Stimulated activated CD4-positive, alpha-beta T cell treated with anti-CD3 and anti-CD28 coated beads, TNF-alpha, amount 100 ng/mL, for 48 hours (primary cell): ENCODE measurements at regions not wholly inside any gene's neighbourhood (a gene's known extent, or its start where the extent isn't known, plus 50 kb on each side); places are given as distances from the start of the nearest gene placed in this dataset.
"Not testable (repeated sequence)": the region's sequence is repeated elsewhere in the genome, so short reads cannot be mapped to it uniquely, and the experiment has no call there.

Experiments
- DNase-seq, 3 donors: peaks; one replicate each; pipeline ENCODE4 v3.0.0-alpha.2; 2020; ENCODE audit warnings: low read depth in 3 of 3

- DNase-seq, result no peak
These were observed 1695.1 kb upstream of the CDH6 start for GRCh38 chr5:29498412-29498811.

- no peak for DNase-seq
These were observed 1708.2 kb upstream of the CDH6 start for GRCh38 chr5:29485333-29485732.

DNA sequence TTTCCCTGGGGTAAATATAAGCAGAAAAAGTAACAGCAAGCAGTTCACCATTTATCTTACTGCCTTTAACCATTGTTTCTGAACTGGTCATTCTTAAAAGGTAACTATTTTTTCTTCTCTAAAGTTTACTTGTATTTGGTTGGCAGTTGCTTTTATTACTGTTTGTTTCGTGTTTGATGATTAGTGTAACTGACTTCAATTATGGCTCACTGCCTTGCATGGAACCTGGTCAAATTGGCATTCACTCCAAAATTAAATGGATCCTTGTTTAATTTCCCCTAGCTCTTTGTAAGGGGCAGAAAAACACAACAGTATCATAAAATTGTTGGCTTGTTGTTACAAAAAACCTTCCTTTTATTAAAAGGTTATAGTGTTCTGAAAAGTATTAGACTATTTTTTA lies 1723.9 kb upstream of the CDH6 start:
- no peak for DNase-seq

DNA sequence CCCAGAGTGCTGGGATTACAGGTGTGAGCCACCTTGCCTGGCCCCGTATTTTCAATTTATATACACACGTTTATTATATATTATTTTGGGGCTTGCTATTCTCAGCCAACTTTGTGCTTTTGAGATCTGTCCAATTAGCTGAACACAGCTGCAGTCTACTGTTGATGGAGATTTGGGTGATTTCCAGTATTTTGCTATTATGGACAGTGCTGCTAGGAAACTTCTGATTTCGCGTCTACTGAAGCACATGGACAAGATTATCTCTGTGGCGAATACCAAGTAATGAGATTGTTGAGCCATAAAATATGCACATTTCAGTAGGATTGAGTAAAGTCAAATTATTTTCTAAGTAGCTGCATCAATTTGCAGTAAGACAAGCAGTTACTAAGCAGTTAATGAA lies 1731.2 kb upstream of the CDH6 start:
- DNase-seq, result no peak

GRCh38 chr5:29460971-29461559 lies 1732.4 kb upstream of the CDH6 start:
- DNase-seq, result no peak

GRCh38 chr5:29451004-29451403 lies 1742.5 kb upstream of the CDH6 start:
- not testable (repeated sequence) for DNase-seq

DNA sequence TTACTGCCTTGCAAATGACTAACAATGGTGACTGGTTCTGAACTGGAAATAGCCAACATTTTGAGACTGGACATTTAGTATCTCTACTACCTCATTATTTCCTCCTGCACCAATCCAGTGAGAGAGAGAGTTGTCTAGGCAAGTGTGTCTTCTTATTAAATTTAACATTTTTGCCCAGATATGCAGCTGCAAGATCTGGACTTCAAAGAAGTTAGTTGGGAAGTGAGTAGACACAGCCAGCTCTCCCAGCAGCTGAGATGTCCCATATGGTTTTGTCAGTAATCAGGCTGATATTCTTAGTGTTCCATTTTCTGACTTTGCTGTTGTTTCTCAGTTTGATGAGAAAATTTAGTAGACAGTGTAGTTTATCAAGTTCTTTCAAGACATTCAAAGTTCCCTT lies 1778.8 kb upstream of the CDH6 start:
- DNase-seq, result no peak

- no peak for DNase-seq
These were observed 1780.5 kb upstream of the CDH6 start for GRCh38 chr5:29412979-29413378.

GRCh38 chr5:29402270-29402669 lies 1791.2 kb upstream of the CDH6 start:
- no peak for DNase-seq

DNA sequence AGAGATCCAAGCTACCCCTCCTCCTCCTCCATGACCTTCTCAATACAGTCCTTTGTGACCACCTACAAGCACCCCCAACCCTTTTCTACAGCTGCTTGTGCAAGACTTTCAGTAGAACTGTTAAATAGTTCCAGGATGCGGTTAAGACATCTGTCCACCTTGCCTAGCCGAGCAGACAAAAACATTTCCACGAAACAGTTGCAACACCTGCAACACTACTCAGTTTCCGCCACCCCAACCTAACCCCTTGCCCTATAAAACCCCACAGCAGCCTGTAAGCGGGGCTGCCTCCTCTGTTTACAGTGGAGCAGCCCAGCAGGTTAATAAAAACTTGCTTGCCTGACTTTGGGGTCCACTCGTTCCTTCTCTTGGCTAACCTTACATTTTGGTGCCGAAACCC lies 1803.5 kb upstream of the CDH6 start:
- DNase-seq, result no peak

- DNase-seq, result no peak
These were observed 1806.1 kb upstream of the CDH6 start for GRCh38 chr5:29387384-29387783.

DNA sequence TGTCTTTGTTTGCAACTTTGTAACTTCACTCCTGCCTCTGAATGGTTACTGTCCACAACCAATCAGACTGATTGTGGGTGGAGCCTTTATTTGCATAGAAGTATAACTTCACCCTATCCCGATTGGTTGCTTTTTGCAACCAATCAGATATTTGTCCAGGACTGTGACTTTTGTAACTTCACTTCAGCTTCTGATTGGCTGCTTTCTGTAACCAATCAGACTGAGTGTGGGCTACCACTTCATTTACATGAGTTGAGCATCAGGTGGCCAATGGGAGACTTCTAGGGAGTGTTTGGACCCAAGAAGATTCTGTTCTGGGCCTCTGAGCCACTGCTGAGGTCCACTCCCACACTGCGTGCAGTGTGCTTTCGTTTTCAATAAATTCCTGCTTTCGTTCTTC lies 1810.7 kb upstream of the CDH6 start:
- DNase-seq, result no peak

DNA sequence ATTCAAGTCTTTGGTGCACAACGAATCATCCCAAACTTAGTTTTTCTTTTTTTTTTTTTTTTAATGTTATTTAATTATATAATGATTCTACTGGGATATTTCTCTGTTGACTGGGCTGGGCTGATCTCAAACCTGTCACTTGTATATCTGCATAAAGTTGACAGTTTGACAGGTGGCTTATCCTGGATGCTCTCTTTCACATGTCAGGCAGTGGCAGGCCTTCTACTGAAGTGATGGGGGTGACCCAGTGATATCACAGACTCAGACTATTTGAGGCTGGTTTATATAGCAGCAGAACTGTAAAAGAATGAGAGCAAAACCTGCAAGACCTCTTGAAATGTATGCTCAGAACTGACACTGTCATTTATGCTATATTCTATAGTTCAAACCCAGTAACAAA lies 1813.5 kb upstream of the CDH6 start:
- no peak for DNase-seq

- no peak for DNase-seq
These were observed 1813.9 kb upstream of the CDH6 start for GRCh38 chr5:29379619-29380018.

DNA sequence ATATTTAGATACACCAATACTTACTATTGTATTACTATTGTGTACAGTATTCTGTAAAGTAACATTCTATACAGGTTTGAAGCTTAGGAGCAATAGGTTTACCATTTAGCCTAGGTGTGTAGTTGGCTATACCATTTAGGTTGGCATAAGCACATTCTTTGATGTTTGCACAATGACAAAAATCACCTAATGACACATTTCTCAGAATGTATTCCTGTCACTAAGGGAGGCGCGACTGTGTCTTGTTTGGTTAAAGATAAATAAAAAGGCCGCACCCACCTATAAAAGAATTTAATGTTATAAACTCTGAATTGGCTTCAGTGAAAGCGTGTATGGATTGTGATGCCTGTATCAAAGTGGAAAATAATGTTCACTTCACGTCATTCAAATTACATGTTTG lies 1815.4 kb upstream of the CDH6 start:
- no peak for DNase-seq

DNA sequence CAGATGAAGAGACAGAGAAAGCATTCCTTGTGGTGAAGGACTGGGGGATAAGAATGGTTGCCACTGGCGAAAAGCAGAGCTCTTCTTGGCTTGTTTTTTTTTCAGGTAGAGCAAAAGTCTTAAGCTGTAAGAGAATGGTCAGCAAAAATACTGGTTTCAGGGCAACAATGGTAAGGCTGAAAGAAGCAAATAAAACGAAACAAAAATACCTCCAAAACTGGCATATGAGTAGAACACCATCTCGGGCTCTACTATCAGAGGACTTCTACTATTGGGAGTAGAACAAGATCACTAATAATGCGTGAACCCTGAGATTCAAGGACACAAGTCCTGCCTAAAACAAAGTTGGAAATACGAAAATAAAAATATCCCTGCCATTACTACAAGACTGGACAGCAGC lies 1823.2 kb upstream of the CDH6 start:
- no peak for DNase-seq

GRCh38 chr5:29367176-29367833 lies 1826.2 kb upstream of the CDH6 start:
- DNase-seq, result no peak

- DNase-seq, result no peak
These were observed 1842.3 kb upstream of the CDH6 start for GRCh38 chr5:29351170-29351569.

GRCh38 chr5:29337030-29337429 lies 1856.5 kb upstream of the CDH6 start:
- DNase-seq, result no peak

DNA sequence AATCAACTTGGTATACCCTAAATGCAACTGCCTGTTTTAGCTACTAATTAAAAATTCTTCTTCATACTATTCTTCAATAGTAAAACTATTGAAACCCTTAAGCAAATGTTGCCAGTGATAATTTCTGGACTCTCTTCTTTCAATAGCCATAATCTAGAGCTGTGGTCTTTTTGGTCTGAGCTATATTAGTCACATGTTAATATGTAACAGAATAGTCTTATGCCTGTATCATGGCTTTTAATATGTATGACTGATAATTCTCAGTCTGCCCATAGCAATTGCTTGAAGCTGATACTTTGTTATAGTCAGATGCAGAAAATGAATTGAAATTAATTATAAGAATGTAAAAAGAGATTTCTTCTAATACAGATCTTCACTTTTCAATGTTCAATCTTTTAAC lies 1871.9 kb upstream of the CDH6 start:
- no peak for DNase-seq

DNA sequence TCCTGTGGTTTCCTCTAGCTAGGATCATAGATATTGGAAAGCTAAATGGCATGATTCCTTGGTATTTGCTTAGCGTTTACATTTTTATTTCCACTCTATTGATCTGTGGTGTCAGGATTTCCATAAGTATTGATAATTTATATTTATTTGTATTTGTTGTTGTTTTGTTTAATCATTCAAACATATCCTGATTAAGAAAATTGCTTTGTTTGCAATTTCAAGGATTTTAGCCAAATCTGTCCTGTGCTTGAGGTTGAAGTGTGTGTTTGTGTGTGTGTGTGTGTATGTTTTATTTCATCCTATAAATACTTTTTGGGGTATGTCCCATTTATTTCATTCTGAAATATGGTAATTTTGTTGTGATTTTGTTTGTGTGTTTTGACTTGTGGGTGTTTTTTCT lies 1884.1 kb upstream of the CDH6 start:
- no peak for DNase-seq

DNA sequence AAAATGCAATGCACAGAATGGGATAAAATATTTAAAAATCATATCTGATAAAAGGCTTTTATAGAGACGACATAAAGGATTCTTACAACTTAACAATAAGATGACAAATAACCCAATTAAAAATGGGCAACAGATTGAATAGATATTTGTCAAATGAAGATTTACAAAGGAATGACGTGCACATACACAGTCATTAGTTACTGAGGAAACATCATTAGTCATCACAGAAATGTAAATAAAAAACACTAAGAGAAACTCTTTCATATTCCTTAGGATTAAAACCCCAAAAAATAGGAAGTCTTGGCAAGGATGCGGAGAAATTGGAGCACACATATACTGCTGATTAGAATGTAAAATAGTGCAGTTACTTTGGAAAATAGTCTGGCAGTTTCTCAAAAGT lies 1886.0 kb upstream of the CDH6 start:
- DNase-seq, result no peak

- DNase-seq, result no peak
These were observed 1888.9 kb upstream of the CDH6 start for GRCh38 chr5:29304545-29304944.

- no peak for DNase-seq
These were observed 1896.9 kb upstream of the CDH6 start for GRCh38 chr5:29296548-29296947.
